ENCODE measurements at regions not wholly inside any gene's neighbourhood (a gene's known extent, or its start where the extent isn't known, plus 50 kb on each side); places are given as distances from the start of the nearest gene placed in this dataset.

DNA sequence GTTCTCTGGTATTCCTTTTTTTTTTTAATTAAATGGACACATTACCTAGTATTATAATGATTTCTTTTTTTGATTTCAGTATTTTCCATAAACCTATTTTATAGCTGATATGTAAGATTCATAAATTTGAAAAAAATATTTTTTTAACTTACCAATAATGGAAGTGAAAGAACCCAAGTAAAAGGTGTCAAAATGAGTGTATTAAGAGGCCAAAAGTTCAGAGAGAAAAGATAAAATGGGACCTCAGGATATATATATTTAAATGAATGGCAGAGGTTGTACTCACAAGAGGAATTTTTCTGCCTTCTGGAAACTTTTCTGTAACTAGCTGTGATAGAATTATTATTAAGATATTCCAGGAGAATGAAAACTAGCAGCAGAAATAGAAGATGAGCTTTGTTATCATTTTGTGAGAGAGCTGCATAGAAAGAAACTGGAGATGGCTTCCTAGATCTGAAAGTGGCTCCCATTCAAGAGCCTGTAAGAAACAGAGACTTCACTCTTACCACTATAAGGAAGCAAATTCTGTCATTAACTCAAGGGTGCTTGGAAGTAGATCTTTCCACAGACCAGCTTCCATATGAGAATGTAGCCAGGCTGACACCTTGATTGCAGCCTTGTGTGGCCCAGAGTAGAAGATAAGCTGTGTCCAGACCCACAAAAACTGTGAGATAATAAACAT is 91.7 kb downstream of the MRPS30 start:
- Mint-ChIP-seq H3K9me3 (ENCODE audit: low read depth) (no peaks in the 10 kb centered on the region), H3K36me3 (ENCODE audit: low read depth) (no peaks in the 10 kb centered on the region), H3K4me3 (no peak overlapping the region), H3K27me3 (peaks cover 7% of the 10 kb centered on the region), H3K4me1 (no peaks in the 10 kb centered on the region), H3K27ac (no peak overlapping the region)
- intact Hi-C loops (cut with DNase I, micrococcal nuclease) = no loop called here
- POLR2A ChIA-PET = no interaction called here
- no peak for DNase-seq
- ATAC-seq = no peak
- CTCF ChIA-PET = interaction anchor here (0.7 kb wide), 1 partner anchor 30 kb away, joined by 4 read pairs; no protein-coding TSS in a partner anchor

DNA sequence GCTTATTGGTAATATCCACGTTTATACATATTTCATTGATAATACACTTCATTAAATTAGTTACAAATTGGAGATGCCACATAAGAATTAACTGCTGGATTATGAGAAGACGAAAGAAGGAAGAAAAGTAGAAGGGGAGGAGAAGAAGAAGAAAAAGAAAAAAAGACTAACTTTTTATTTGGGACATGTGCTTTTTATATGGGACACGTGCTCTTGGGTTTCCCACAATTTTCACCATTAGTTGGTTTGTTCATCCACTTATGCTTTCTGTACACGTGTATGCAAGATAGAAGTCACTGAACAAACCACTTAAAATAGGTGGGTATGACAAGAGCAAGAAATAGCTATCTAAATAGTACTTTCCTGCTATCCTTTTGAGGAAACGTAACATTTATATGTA is 98.6 kb downstream of the MRPS30 start:
- POLR2A ChIA-PET = no interaction called here

DNA sequence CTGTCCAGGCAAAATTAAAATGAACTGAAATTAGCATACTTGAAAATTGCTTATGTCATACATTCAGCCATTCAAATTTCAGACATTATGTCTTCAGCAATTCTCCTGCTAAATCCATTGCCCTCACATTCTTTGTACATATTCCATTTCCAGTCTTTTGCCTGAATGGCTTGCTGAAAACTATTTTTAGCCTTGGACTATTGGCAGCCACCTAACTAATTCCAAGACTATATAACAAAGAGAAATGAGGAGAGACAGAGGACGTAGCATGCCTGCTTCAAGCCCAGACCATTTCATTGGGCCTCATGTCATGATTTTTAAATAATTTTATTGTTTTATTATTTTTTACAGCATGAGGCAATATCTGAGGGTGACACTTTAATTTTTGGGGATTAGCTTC is 100.3 kb downstream of the MRPS30 start:
- H3K36me3 Mint-ChIP-seq (ENCODE audit: low read depth) = no peaks in the 10 kb centered on the region
- ChIA-PET POLR2A (no interaction called here), CTCF (interaction anchor here (0.7 kb wide), 1 partner anchor 1303 kb away, joined by 3 read pairs; no protein-coding TSS in a partner anchor)
- no peaks in the 10 kb centered on the region for H3K9me3 Mint-ChIP-seq (ENCODE audit: low read depth)
- intact Hi-C loops (cut with DNase I, micrococcal nuclease) = no loop called here
- H3K4me3 Mint-ChIP-seq = no peak overlapping the region
- no peaks in the 10 kb centered on the region for H3K27me3 Mint-ChIP-seq
- ATAC-seq = no peak
- H3K27ac Mint-ChIP-seq = no peak overlapping the region
- H3K4me1 Mint-ChIP-seq = no peaks in the 10 kb centered on the region
- no peak for DNase-seq

More for the DNA sequence above, 98.6 kb downstream of the MRPS30 start:
- ATAC-seq (no peak), DNase-seq (no peak)
- H3K36me3 Mint-ChIP-seq (ENCODE audit: low read depth) = no peaks in the 10 kb centered on the region
- no peak overlapping the region for H3K4me3 Mint-ChIP-seq
- no peaks in the 10 kb centered on the region for H3K9me3 Mint-ChIP-seq (ENCODE audit: low read depth)
- no peaks in the 10 kb centered on the region for H3K27me3 Mint-ChIP-seq
- intact Hi-C loops (cut with DNase I, micrococcal nuclease) = no loop called here
- no peaks in the 10 kb centered on the region for H3K4me1 Mint-ChIP-seq
- CTCF ChIA-PET = interaction anchor here (0.6 to 0.7 kb wide), 2 partner anchors 25 to 44 kb away, joined by 3 to 4 read pairs; no protein-coding TSS in a partner anchor
- H3K27ac Mint-ChIP-seq = no peak overlapping the region

DNA sequence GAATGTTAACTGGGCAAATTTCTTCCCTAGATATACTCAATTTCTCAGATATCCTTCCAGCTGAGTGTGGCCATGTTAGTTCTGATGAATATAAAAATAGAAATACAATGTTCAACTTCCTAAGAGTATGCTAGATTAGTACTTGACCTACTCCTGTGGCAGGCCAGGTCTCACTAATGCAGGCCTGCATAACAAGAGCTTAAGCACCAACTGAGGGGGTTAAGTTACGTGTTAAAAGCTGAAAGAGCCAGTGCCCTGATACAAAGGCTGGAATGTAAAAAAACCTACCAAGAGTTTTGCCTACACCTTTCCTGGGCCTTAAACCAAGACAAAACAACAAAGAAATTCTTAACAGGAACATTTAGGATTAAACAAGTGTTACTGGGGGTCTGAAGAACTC is 102.8 kb downstream of the MRPS30 start:
- Mint-ChIP-seq H3K9me3 (ENCODE audit: low read depth) (no peaks in the 10 kb centered on the region), H3K27me3 (no peaks in the 10 kb centered on the region), H3K4me1 (no peaks in the 10 kb centered on the region), H3K4me3 (no peak overlapping the region), H3K27ac (no peak overlapping the region), H3K36me3 (ENCODE audit: low read depth) (no peaks in the 10 kb centered on the region)
- intact Hi-C loops (cut with DNase I, micrococcal nuclease) = no loop called here
- ChIA-PET POLR2A (no interaction called here), CTCF (no interaction called here)
- no peak for DNase-seq
- ATAC-seq = no peak

DNA sequence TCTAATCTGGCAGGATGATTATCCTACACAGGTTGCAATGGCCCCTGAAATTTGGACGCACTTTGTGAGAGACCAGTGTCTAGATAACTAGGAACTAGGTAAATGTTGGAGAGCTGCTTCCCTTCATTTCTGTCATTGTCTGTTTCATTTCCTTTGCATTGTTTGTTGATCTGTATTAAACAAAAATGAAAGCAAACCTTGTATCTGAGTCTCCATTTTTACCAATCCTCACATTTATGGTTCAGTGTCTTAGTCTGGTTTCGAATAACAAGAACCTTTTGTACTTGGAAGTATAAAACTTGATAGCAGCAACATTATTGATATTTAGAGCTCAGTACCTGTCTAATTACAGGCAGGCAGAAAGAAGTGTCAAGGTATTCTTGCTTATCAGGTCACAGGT is 105.5 kb downstream of the MRPS30 start:
- Mint-ChIP-seq H3K27me3 (no peaks in the 10 kb centered on the region), H3K4me1 (no peaks in the 10 kb centered on the region), H3K36me3 (ENCODE audit: low read depth) (no peaks in the 10 kb centered on the region), H3K4me3 (no peak overlapping the region), H3K9me3 (ENCODE audit: low read depth) (peaks cover 3% of the 10 kb centered on the region), H3K27ac (no peak overlapping the region)
- CTCF ChIA-PET = no interaction called here
- ATAC-seq (no peak), DNase-seq (no peak)
- intact Hi-C loops (cut with DNase I, micrococcal nuclease) = no loop called here
- POLR2A ChIA-PET = no interaction called here

DNA sequence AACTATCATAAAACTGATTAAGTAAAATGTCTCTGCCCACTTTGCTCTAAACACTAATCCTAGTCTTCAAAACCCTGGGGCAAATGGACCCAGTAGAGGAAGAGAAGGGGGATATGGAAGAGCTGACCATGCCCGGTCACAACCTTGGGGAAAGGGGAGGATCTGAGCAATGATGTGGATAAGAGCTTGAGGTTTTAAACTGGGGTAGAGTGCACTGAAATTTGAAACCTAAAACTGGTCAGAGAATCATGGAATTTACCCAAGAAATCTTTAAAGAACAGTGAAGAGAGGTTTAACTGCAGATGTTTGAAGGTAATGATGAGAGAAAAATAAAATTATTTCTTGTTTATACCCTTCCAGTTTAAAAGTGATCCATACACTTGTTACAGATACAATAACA is 110.8 kb downstream of the MRPS30 start:
- no peak for DNase-seq
- H3K4me1 Mint-ChIP-seq = no peaks in the 10 kb centered on the region
- H3K27ac Mint-ChIP-seq = no peak overlapping the region
- peaks cover 5% of the 10 kb centered on the region for H3K9me3 Mint-ChIP-seq (ENCODE audit: low read depth)
- no peaks in the 10 kb centered on the region for H3K36me3 Mint-ChIP-seq (ENCODE audit: low read depth)
- POLR2A ChIA-PET = no interaction called here
- no peak overlapping the region for H3K4me3 Mint-ChIP-seq
- no peaks in the 10 kb centered on the region for H3K27me3 Mint-ChIP-seq
- intact Hi-C loops (cut with DNase I, micrococcal nuclease) = no loop called here
- CTCF ChIA-PET = interaction anchor here (0.7 to 1.0 kb wide), 3 partner anchors 33 to 57 kb away, joined by 3 read pairs; no protein-coding TSS in a partner anchor
- no peak for ATAC-seq

DNA sequence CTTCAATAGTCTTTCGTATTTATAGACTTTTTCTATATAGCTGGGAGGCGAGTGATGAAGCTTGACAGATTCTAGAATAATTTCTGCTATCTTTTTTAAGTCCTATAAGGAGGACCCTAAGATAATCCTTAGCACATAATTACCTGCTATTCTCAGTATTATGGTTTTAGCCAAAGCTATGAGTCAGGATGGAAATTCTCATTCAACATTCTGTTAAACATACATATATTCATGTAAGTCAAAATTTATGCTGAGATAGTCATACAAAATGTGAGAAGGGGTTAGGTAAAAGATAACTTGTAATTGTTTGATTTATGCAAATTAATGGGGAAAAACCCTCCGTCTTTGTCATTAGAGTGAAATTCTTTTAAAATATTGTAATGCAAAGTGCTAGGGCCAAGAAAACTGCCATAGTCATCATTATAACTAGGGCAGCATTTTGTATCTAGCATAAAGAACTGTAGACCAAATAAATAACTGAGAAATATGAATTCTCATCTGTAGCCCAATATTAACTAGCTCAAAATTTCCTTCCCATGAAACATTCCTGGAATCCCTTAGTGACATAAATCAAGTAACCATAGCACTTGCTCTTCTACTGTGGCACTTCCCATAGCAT is 118.5 kb downstream of the MRPS30 start:
- Mint-ChIP-seq H3K4me1 (no peaks in the 10 kb centered on the region), H3K27ac (no peak overlapping the region), H3K27me3 (peaks cover 2% of the 10 kb centered on the region), H3K9me3 (ENCODE audit: low read depth) (peaks cover 4% of the 10 kb centered on the region), H3K36me3 (ENCODE audit: low read depth) (no peaks in the 10 kb centered on the region), H3K4me3 (no peak overlapping the region)
- DNase-seq = no peak
- intact Hi-C loops (cut with DNase I, micrococcal nuclease) = loop anchor here in 1 of 2 experiments (10.0 kb wide), 1 partner anchor 62 kb away; no protein-coding TSS in a partner anchor
- ChIA-PET CTCF (interaction anchor here (1.2 kb wide), 1 partner anchor 9 kb away, joined by 3 read pairs; no protein-coding TSS in a partner anchor), POLR2A (no interaction called here)
- ATAC-seq = no peak

DNA sequence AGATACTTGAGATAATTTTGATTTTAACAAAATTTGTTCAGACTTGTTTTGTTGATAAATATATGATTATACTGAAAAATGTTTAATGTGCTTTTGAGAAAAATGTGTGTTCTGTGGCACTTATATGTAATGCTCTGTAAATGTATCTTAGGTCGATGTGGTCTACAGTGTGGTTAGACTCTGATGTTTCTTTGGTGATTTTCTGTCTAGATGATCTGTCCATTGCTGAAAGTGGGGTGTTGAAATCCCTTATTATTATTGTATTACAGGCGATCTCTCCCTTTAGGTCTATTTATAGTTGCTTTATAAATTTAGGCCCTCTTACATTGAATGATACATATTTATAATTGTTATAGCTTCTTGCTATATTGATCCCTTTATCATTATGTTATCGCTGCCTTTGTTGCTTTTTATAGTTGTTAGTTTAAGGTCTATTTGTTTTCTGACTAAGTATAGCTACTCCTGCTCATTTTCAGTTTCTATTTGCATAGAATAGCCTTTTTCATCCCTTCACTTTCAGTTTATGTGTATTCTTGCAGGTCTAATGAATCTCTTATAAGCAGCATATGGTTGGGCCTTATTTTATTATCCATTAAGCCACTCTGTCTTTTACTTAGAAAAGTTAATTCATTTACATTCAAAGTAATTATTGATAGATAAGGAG is 124.3 kb downstream of the MRPS30 start:
- Mint-ChIP-seq H3K27me3 (peaks cover 2% of the 10 kb centered on the region), H3K9me3 (ENCODE audit: low read depth) (peaks cover 9% of the 10 kb centered on the region), H3K4me1 (no peaks in the 10 kb centered on the region), H3K36me3 (ENCODE audit: low read depth) (no peaks in the 10 kb centered on the region), H3K4me3 (no peak overlapping the region), H3K27ac (no peak overlapping the region)
- intact Hi-C loops (cut with DNase I, micrococcal nuclease) = no loop called here
- ChIA-PET POLR2A (no interaction called here), CTCF (no interaction called here)
- DNase-seq = no peak
- ATAC-seq = no peak

DNA sequence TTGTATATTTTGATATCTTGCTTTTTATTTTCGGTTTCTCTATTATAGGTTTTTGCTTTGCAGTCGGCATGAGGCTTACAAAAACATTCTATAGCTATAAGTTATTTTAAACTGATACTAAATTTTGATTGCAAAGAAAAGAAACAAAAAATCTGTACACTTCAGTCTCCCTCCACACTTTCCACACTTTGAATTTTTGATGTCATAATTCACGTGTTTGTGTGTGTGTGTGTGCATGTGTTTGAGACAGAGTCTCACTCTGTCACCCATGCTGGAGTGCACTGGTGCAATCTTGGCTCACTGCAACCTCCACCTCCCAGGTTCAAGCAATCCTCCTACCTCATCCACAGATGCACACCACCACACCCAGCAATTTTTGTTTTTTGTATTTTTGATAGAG is 124.9 kb downstream of the MRPS30 start:
- Mint-ChIP-seq H3K4me1 (no peaks in the 10 kb centered on the region), H3K27me3 (peaks cover 2% of the 10 kb centered on the region)

DNA sequence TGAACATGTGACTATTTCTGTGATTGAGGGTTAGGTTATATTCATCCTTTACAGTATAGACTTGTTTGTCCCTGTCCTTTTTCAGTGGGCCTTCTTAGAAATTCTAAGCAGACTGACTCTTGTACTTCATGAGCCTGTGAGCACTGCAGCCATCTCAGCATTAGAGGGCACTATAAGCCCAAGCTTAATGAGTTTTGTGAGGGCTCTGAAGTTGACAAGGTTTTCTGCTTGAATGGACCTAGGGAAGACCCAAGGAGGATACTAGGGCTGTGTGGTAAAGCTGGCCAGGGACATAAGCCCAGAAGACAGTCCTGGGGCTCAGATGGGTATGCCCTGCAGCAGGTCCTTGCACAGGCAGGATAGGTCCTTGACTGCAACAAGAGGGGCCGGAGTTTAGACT is 126.5 kb downstream of the MRPS30 start:
- Mint-ChIP-seq H3K27ac (no peak overlapping the region), H3K4me1 (no peaks in the 10 kb centered on the region), H3K4me3 (no peak overlapping the region), H3K9me3 (ENCODE audit: low read depth) (peaks cover 5% of the 10 kb centered on the region), H3K27me3 (no peaks in the 10 kb centered on the region), H3K36me3 (ENCODE audit: low read depth) (no peaks in the 10 kb centered on the region)
- DNase-seq (no peak), ATAC-seq (no peak)
- intact Hi-C loops (cut with DNase I, micrococcal nuclease) = no loop called here
- ChIA-PET POLR2A (no interaction called here), CTCF (interaction anchor here (0.6 to 1.0 kb wide), 2 partner anchors 102 to 141 kb away, joined by 3 read pairs; no protein-coding TSS in a partner anchor)

More for the DNA sequence above, 124.9 kb downstream of the MRPS30 start:
- Mint-ChIP-seq H3K36me3 (ENCODE audit: low read depth) (no peaks in the 10 kb centered on the region), H3K27ac (no peak overlapping the region), H3K9me3 (ENCODE audit: low read depth) (peaks cover 9% of the 10 kb centered on the region), H3K4me3 (no peak overlapping the region)
- CTCF ChIA-PET = no interaction called here
- POLR2A ChIA-PET = no interaction called here
- intact Hi-C loops (cut with DNase I, micrococcal nuclease) = no loop called here
- DNase-seq = no peak
- no peak for ATAC-seq

DNA sequence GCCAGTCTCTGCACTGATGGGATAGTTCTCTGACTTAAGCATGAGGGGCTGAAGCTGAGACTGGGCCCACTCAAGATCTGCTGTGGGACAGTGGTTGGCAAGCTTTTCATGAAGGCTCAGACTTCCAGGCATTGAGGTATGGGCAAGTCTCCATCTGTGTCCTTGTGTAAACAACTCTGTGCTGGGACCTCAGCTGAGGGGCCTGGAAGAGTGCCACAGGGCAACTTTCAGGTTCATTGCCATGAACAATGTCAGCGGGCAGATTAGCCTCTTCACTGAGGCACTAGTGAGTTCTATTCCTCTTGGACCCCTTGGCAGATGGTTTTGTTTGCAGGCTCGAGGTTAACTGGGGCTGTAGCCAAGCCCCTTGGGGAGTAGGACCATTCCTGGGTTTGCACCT is 127.1 kb downstream of the MRPS30 start:
- no peaks in the 10 kb centered on the region for H3K27me3 Mint-ChIP-seq
- no peaks in the 10 kb centered on the region for H3K4me1 Mint-ChIP-seq
- POLR2A ChIA-PET = no interaction called here
- DNase-seq (no peak), ATAC-seq (no peak)
- no peak overlapping the region for H3K4me3 Mint-ChIP-seq
- peaks cover 5% of the 10 kb centered on the region for H3K9me3 Mint-ChIP-seq (ENCODE audit: low read depth)
- intact Hi-C loops (cut with DNase I, micrococcal nuclease) = no loop called here
- CTCF ChIA-PET = interaction anchor here (0.6 to 1.0 kb wide), 2 partner anchors 9 to 140 kb away, joined by 3 read pairs; no protein-coding TSS in a partner anchor
- no peaks in the 10 kb centered on the region for H3K36me3 Mint-ChIP-seq (ENCODE audit: low read depth)
- no peak overlapping the region for H3K27ac Mint-ChIP-seq

DNA sequence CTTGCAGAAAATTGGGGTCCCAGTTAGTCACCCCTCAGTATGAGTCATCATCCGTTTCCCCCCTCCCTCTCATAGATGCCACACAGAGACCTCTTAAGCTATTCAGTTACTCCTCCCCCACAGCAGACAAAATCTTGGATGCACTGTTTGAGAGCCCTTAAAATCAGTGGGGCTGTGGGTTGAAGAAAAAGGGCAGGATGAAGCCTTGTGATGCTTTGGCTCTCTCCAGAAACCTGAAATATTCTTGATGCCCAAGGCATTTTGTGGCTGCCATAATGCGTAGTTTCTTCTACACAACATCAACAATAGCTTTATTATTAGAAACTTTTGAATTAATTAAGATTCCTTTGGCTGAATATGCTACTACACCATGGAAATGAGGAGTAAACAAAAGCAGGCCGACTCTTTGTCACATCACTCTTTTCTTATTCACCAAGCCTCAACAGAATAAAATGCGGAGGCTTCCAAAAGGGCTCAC is 133.8 kb downstream of the MRPS30 start:
- intact Hi-C loops (cut with DNase I, micrococcal nuclease) = no loop called here
- H3K4me3 Mint-ChIP-seq = no peak overlapping the region
- ChIA-PET POLR2A (no interaction called here), CTCF (interaction anchor here (1.4 kb wide), 1 partner anchor 66 kb away, joined by 3 read pairs; no protein-coding TSS in a partner anchor)
- ATAC-seq (no peak), DNase-seq (no peak)
- H3K36me3 Mint-ChIP-seq (ENCODE audit: low read depth) = no peaks in the 10 kb centered on the region
- H3K27ac Mint-ChIP-seq = no peak overlapping the region
- H3K27me3 Mint-ChIP-seq = no peaks in the 10 kb centered on the region
- no peaks in the 10 kb centered on the region for H3K9me3 Mint-ChIP-seq (ENCODE audit: low read depth)
- H3K4me1 Mint-ChIP-seq = peaks cover 12% of the 10 kb centered on the region
